ENCODE measurements at regions not wholly inside any gene's neighbourhood (a gene's known extent, or its start where the extent isn't known, plus 50 kb on each side); places are given as distances from the start of the nearest gene placed in this dataset.

DNA sequence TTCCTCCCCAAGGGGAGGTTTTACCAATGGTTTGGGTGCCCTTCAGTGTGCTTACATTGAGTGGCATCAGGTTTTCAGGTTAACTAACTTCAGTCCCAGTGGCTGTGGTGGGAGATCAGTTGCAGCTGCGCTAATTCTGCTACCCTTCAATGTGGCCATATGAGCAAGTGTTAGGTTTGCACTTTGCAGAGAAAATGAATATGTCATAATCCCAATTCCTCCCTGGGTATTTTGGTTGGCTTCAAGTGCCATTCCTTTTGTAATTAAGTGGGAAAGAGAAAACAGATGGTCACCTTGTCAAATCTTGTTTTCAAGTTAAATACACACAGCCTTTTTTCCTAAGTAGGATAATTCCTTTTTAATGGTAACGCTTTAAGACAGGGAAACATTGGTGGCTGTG lies 236.2 kb downstream of the TLE4 start:
- Histone ChIP-seq H2BK15ac (ENCODE audit: low read depth, low read length) (no peak overlapping the region), H4K20me1 (ENCODE audit: control insufficient read depth, insufficient read depth, insufficient read length) (no peaks in the 10 kb centered on the region), H4K5ac (ENCODE audit: insufficient read length, low read depth, low read length) (no peak overlapping the region), H2BK12ac (ENCODE audit: insufficient read length, low read depth, low read length) (no peak overlapping the region), H2AFZ (ENCODE audit: low read length) (no peak overlapping the region), H3K79me1 (ENCODE audit: insufficient read depth, low read depth, low read length, poor library complexity, severe bottlenecking) (no peaks in the 10 kb centered on the region), H3K27ac (ENCODE audit: insufficient read length, low read depth, low read length) (no peak overlapping the region), H3K4me1 (ENCODE audit: insufficient read depth, low read length) (peaks cover 2% of the 10 kb centered on the region; the same call in 1 of the 2 replicates), H3K9ac (ENCODE audit: extremely low read depth, insufficient read length, low read length) (no peak overlapping the region), H3K18ac (ENCODE audit: insufficient read length, low read depth, low read length) (no peak overlapping the region), H4K8ac (replicated peaks; ENCODE audit: insufficient read length, low read depth, low read length) (no peak overlapping the region), H3K27me3 (ENCODE audit: insufficient read depth, low read length) (no peaks in the 10 kb centered on the region), H3K56ac (ENCODE audit: insufficient read length, low read depth, low read length) (no peak overlapping the region), H3K4me2 (ENCODE audit: insufficient read depth, insufficient read length, low read length) (no peak overlapping the region), H3K4ac (ENCODE audit: low read depth, low read length) (no peak overlapping the region), H3K79me2 (ENCODE audit: insufficient read depth, low read length) (no peaks in the 10 kb centered on the region), H3K9me3 (ENCODE audit: control insufficient read depth, low read depth, low read length) (no peaks in the 10 kb centered on the region), H2BK5ac (ENCODE audit: insufficient read length, low read length) (no peak overlapping the region), H4K91ac (ENCODE audit: insufficient read length, low read depth, low read length) (no peak overlapping the region), H2BK120ac (ENCODE audit: low read depth, low read length, poor library complexity, severe bottlenecking) (no peak overlapping the region), H2BK20ac (ENCODE audit: low read depth, low read length, poor library complexity, severe bottlenecking) (no peak overlapping the region), H3K14ac (ENCODE audit: insufficient read depth, low read length) (no peak overlapping the region), H3T11ph (ENCODE audit: low read length) (no peak overlapping the region), H3K23ac (ENCODE audit: insufficient read length, low read depth, low read length) (no peak overlapping the region), H2AK5ac (ENCODE audit: insufficient read length, low read length) (no peak overlapping the region), H3K23me2 (ENCODE audit: insufficient read length, low read depth, low read length, poor library complexity, severe bottlenecking) (no peaks in the 10 kb centered on the region)
- Mint-ChIP-seq H3K27me3 (ENCODE audit: low read depth) (peaks cover 2% of the 10 kb centered on the region; the same call in 1 of the 2 replicates), H3K27ac (no peak overlapping the region), H3K36me3 (ENCODE audit: insufficient read depth in 1 of 3, low read depth in 3 of 3) (no peaks in the 10 kb centered on the region), H3K9me3 (no peaks in the 10 kb centered on the region), H3K4me3 (no peak overlapping the region), H3K4me1 (peaks cover 6 to 8% of the 10 kb centered on the region in 2 experiments)
- TF ChIP-seq, protein P1, sequence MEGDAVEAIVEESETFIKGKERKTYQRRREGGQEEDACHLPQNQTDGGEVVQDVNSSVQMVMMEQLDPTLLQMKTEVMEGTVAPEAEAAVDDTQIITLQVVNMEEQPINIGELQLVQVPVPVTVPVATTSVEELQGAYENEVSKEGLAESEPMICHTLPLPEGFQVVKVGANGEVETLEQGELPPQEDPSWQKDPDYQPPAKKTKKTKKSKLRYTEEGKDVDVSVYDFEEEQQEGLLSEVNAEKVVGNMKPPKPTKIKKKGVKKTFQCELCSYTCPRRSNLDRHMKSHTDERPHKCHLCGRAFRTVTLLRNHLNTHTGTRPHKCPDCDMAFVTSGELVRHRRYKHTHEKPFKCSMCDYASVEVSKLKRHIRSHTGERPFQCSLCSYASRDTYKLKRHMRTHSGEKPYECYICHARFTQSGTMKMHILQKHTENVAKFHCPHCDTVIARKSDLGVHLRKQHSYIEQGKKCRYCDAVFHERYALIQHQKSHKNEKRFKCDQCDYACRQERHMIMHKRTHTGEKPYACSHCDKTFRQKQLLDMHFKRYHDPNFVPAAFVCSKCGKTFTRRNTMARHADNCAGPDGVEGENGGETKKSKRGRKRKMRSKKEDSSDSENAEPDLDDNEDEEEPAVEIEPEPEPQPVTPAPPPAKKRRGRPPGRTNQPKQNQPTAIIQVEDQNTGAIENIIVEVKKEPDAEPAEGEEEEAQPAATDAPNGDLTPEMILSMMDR (conservative IDR thresholded peaks at IDR 0.05): no peak
- no CpG with 5 or more reads among the region's 2 CpGs for WGBS (ENCODE audit: extremely low coverage, insufficient read length, low lambda C conversion rate)
- DNase-seq: no peak

All from H9 (cell line).